Subcutaneous abdominal adipose tissue (tissue), 5 donors: ENCODE measurements at regions not wholly inside any gene's neighbourhood (a gene's known extent, or its start where the extent isn't known, plus 50 kb on each side); places are given as distances from the start of the nearest gene placed in this dataset.
"Not testable (repeated sequence)": the region's sequence is repeated elsewhere in the genome, so short reads cannot be mapped to it uniquely, and the experiment has no call there.

Experiments
- H3K27ac ChIP-seq: one replicate; pipeline ENCODE4 v1.7.0; 2013; ENCODE audit warnings: low read depth, mild to moderate bottlenecking, inconsistent platforms, low read length, moderate library complexity
- H3K27me3 ChIP-seq, 5 donors: one replicate each; pipeline ENCODE4 v1.7.0; 2013; ENCODE audit warnings: low read length in 5 of 5, inconsistent platforms in 1 of 5; ENCODE audit not compliant: control insufficient read depth in 5 of 5, insufficient read depth in 4 of 5
- H3K36me3 ChIP-seq, 5 donors: one replicate each; pipeline ENCODE4 v1.7.0; 2013; ENCODE audit warnings: low read length in 5 of 5; ENCODE audit not compliant: control insufficient read depth in 5 of 5, insufficient read depth in 5 of 5
- H3K4me1 ChIP-seq, 5 donors: one replicate each; pipeline ENCODE4 v1.7.0; 2013; ENCODE audit warnings: low read length in 5 of 5, mild to moderate bottlenecking in 3 of 5, moderate library complexity in 1 of 5; ENCODE audit not compliant: control insufficient read depth in 5 of 5, insufficient read depth in 5 of 5
- H3K4me3 ChIP-seq, 5 donors: one replicate each; pipeline ENCODE4 v1.7.0; 2013; ENCODE audit warnings: low read length in 5 of 5, low read depth in 1 of 5
- H3K9ac ChIP-seq, 5 donors: one replicate each; pipeline ENCODE4 v1.7.0; 2013; ENCODE audit warnings: low read length in 5 of 5, mild to moderate bottlenecking in 4 of 5, moderate library complexity in 3 of 5
- H3K9me3 ChIP-seq, 5 donors: one replicate each; pipeline ENCODE4 v1.7.0; 2013; ENCODE audit warnings: low read length in 5 of 5; ENCODE audit not compliant: control insufficient read depth in 5 of 5
- donor health status: healthy.
- donor health status: healthy.
- donor health status: healthy.
- donor health status: healthy.
- donor health status: healthy.

GRCh38 chr3:135604512-135604911 lies 361.0 kb upstream of the PPP2R3A start:
- not testable (repeated sequence) for H3K27ac ChIP-seq, H3K9me3 ChIP-seq, H3K27me3 ChIP-seq, H3K4me3 ChIP-seq, H3K9ac ChIP-seq, H3K36me3 ChIP-seq, H3K4me1 ChIP-seq

GRCh38 chr3:135618123-135618522 lies 347.4 kb upstream of the PPP2R3A start:
- Histone ChIP-seq H3K9me3 (no peaks in the 10 kb centered on the region), H3K27me3 (no peaks in the 10 kb centered on the region), H3K4me3 (no peak overlapping the region), H3K9ac (no peak overlapping the region), H3K4me1 (no peaks in the 10 kb centered on the region), H3K27ac (no peak overlapping the region), H3K36me3 (no peaks in the 10 kb centered on the region)

GRCh38 chr3:135621184-135621920 lies 344.2 kb upstream of the PPP2R3A start:
- no peak overlapping the region for H3K27ac ChIP-seq
- H3K27me3 ChIP-seq: no peaks in the 10 kb centered on the region

GRCh38 chr3:135622215-135622614 lies 343.3 kb upstream of the PPP2R3A start:
- Histone ChIP-seq H3K9me3 (no peaks in the 10 kb centered on the region), H3K4me1 (no peaks in the 10 kb centered on the region), H3K27ac (no peak overlapping the region), H3K36me3 (no peaks in the 10 kb centered on the region), H3K4me3 (no peak overlapping the region), H3K27me3 (peaks cover 0 to 4% (median 0%) of the 10 kb centered on the region in 5 donors), H3K9ac (no peak overlapping the region)

More at GRCh38 chr3:135621184-135621920, 344.2 kb upstream of the PPP2R3A start:
- Histone ChIP-seq H3K36me3 (no peaks in the 10 kb centered on the region), H3K9me3 (no peaks in the 10 kb centered on the region), H3K4me3 (no peak overlapping the region), H3K4me1 (no peaks in the 10 kb centered on the region), H3K9ac (no peak overlapping the region)

- no peaks in the 10 kb centered on the region for H3K4me1 ChIP-seq
- H3K27me3 ChIP-seq: peaks cover 0 to 4% (median 0%) of the 10 kb centered on the region in 5 donors
- H3K9ac ChIP-seq: no peak overlapping the region
- H3K9me3 ChIP-seq: no peaks in the 10 kb centered on the region
- H3K4me3 ChIP-seq: no peak overlapping the region
- H3K36me3 ChIP-seq: no peaks in the 10 kb centered on the region
- H3K27ac ChIP-seq: no peak overlapping the region
Measured at GRCh38 chr3:135622656-135623055, 342.9 kb upstream of the PPP2R3A start.

GRCh38 chr3:135623558-135623957 lies 342.0 kb upstream of the PPP2R3A start:
- Histone ChIP-seq H3K4me1 (no peaks in the 10 kb centered on the region), H3K4me3 (no peak overlapping the region), H3K27ac (no peak overlapping the region), H3K36me3 (no peaks in the 10 kb centered on the region), H3K9me3 (no peaks in the 10 kb centered on the region), H3K9ac (no peak overlapping the region), H3K27me3 (peaks cover 0 to 4% (median 0%) of the 10 kb centered on the region in 5 donors)

- Histone ChIP-seq H3K9me3 (no peaks in the 10 kb centered on the region), H3K9ac (no peak overlapping the region), H3K27me3 (peaks cover 0 to 4% (median 0%) of the 10 kb centered on the region in 5 donors), H3K4me3 (no peak overlapping the region), H3K27ac (no peak overlapping the region), H3K4me1 (no peaks in the 10 kb centered on the region), H3K36me3 (no peaks in the 10 kb centered on the region)
Measured at GRCh38 chr3:135627057-135627456, 338.5 kb upstream of the PPP2R3A start.

- no peak overlapping the region for H3K27ac ChIP-seq
- no peaks in the 10 kb centered on the region for H3K4me1 ChIP-seq
- no peaks in the 10 kb centered on the region for H3K36me3 ChIP-seq
- no peaks in the 10 kb centered on the region for H3K9me3 ChIP-seq
- H3K27me3 ChIP-seq: peaks cover 0 to 4% (median 0%) of the 10 kb centered on the region in 5 donors
- no peak overlapping the region for H3K9ac ChIP-seq
- H3K4me3 ChIP-seq: no peak overlapping the region
Measured at GRCh38 chr3:135629701-135630408, 335.7 kb upstream of the PPP2R3A start.

GRCh38 chr3:135632556-135633065 lies 332.9 kb upstream of the PPP2R3A start:
- no peak overlapping the region for H3K27ac ChIP-seq
- H3K27me3 ChIP-seq: peaks cover 0 to 2% (median 0%) of the 10 kb centered on the region in 5 donors
- no peak overlapping the region for H3K4me3 ChIP-seq
- no peaks in the 10 kb centered on the region for H3K4me1 ChIP-seq
- no peaks in the 10 kb centered on the region for H3K36me3 ChIP-seq
- H3K9me3 ChIP-seq: no peaks in the 10 kb centered on the region
- H3K9ac ChIP-seq: no peak overlapping the region

GRCh38 chr3:135633078-135633477 lies 332.4 kb upstream of the PPP2R3A start:
- H3K27ac ChIP-seq: no peak overlapping the region
- H3K4me1 ChIP-seq: no peaks in the 10 kb centered on the region
- H3K36me3 ChIP-seq: no peaks in the 10 kb centered on the region
- H3K4me3 ChIP-seq: no peak overlapping the region
- no peak overlapping the region for H3K9ac ChIP-seq
- peaks cover 0 to 2% (median 0%) of the 10 kb centered on the region in 5 donors for H3K27me3 ChIP-seq
- H3K9me3 ChIP-seq: no peaks in the 10 kb centered on the region
